ENCODE measurements at regions not wholly inside any gene's neighbourhood (a gene's known extent, or its start where the extent isn't known, plus 50 kb on each side); places are given as distances from the start of the nearest gene placed in this dataset.

- no peaks in the 10 kb centered on the region for H3K4me1 ChIP-seq (ENCODE audit: low read length)
- no peaks in the 10 kb centered on the region for H4K20me1 ChIP-seq (ENCODE audit: insufficient read depth, low read length)
- H3K4me2 ChIP-seq (ENCODE audit: low read length) = no peak overlapping the region
- H3K27me3 ChIP-seq (ENCODE audit: low read depth, low read length) = no peaks in the 10 kb centered on the region
- H3K79me2 ChIP-seq (ENCODE audit: low read length) = no peaks in the 10 kb centered on the region
- no peak overlapping the region for H3K9ac ChIP-seq (ENCODE audit: low read length)
- H2AFZ ChIP-seq (ENCODE audit: low read depth, low read length) = no peak overlapping the region
- TF ChIP-seq EZH2phosphoT487 (IDR thresholded peaks at IDR 0.05; ENCODE audit: low read depth) (no peak), CTCF (IDR thresholded peaks at IDR 0.05; ENCODE audit: low read depth, low read length) (no peak)
- no peak overlapping the region for H3K27ac ChIP-seq (ENCODE audit: low read length)
- no peaks in the 10 kb centered on the region for H3K9me3 ChIP-seq (ENCODE audit: insufficient read depth, low read length)
- H3K36me3 ChIP-seq (replicated peaks; ENCODE audit: low read depth, low read length) = no peaks in the 10 kb centered on the region
- H3K4me3 ChIP-seq (ENCODE audit: low read length) = no peak overlapping the region
These were observed 278.6 kb upstream of the AJAP1 start for GRCh38 chr1:4375812-4376211.

- no peak overlapping the region for H2AFZ ChIP-seq (ENCODE audit: low read depth, low read length)
- no peaks in the 10 kb centered on the region for H3K4me1 ChIP-seq (ENCODE audit: low read length)
- H3K9ac ChIP-seq (ENCODE audit: low read length) = no peak overlapping the region
- H4K20me1 ChIP-seq (ENCODE audit: insufficient read depth, low read length) = no peaks in the 10 kb centered on the region
- H3K4me2 ChIP-seq (ENCODE audit: low read length) = no peak overlapping the region
- TF ChIP-seq EZH2phosphoT487 (IDR thresholded peaks at IDR 0.05; ENCODE audit: low read depth) (no peak), CTCF (IDR thresholded peaks at IDR 0.05; ENCODE audit: low read depth, low read length) (no peak)
- no peaks in the 10 kb centered on the region for H3K36me3 ChIP-seq (replicated peaks; ENCODE audit: low read depth, low read length)
- H3K79me2 ChIP-seq (ENCODE audit: low read length) = no peaks in the 10 kb centered on the region
- H3K9me3 ChIP-seq (ENCODE audit: insufficient read depth, low read length) = no peaks in the 10 kb centered on the region
- H3K27ac ChIP-seq (ENCODE audit: low read length) = no peak overlapping the region
- H3K4me3 ChIP-seq (ENCODE audit: low read length) = no peak overlapping the region
- H3K27me3 ChIP-seq (ENCODE audit: low read depth, low read length) = no peaks in the 10 kb centered on the region
These were observed 274.8 kb upstream of the AJAP1 start for GRCh38 chr1:4379451-4380175.

GRCh38 chr1:4380564-4381168, 273.7 kb upstream of the AJAP1 start:
- H3K27ac ChIP-seq (ENCODE audit: low read length) = no peak overlapping the region
- H3K27me3 ChIP-seq (ENCODE audit: low read depth, low read length) = no peaks in the 10 kb centered on the region
- H3K4me1 ChIP-seq (ENCODE audit: low read length) = no peaks in the 10 kb centered on the region
- H3K9ac ChIP-seq (ENCODE audit: low read length) = no peak overlapping the region
- no peak overlapping the region for H2AFZ ChIP-seq (ENCODE audit: low read depth, low read length)
- no peak overlapping the region for H3K4me3 ChIP-seq (ENCODE audit: low read length)
- H3K36me3 ChIP-seq (replicated peaks; ENCODE audit: low read depth, low read length) = no peaks in the 10 kb centered on the region
- H3K9me3 ChIP-seq (ENCODE audit: insufficient read depth, low read length) = no peaks in the 10 kb centered on the region
- no peak overlapping the region for H3K4me2 ChIP-seq (ENCODE audit: low read length)
- no peaks in the 10 kb centered on the region for H4K20me1 ChIP-seq (ENCODE audit: insufficient read depth, low read length)
- no peaks in the 10 kb centered on the region for H3K79me2 ChIP-seq (ENCODE audit: low read length)
- no peak for TF ChIP-seq EZH2phosphoT487 (IDR thresholded peaks at IDR 0.05; ENCODE audit: low read depth)
- no peak for TF ChIP-seq CTCF (IDR thresholded peaks at IDR 0.05; ENCODE audit: low read depth, low read length)

- H3K9me3 ChIP-seq (ENCODE audit: insufficient read depth, low read length) = no peaks in the 10 kb centered on the region
- H3K9ac ChIP-seq (ENCODE audit: low read length) = no peak overlapping the region
- no peaks in the 10 kb centered on the region for H4K20me1 ChIP-seq (ENCODE audit: insufficient read depth, low read length)
- no peak overlapping the region for H3K4me2 ChIP-seq (ENCODE audit: low read length)
- no peak overlapping the region for H2AFZ ChIP-seq (ENCODE audit: low read depth, low read length)
- no peak overlapping the region for H3K27ac ChIP-seq (ENCODE audit: low read length)
- H3K27me3 ChIP-seq (ENCODE audit: low read depth, low read length) = no peaks in the 10 kb centered on the region
- no peak overlapping the region for H3K4me3 ChIP-seq (ENCODE audit: low read length)
- H3K79me2 ChIP-seq (ENCODE audit: low read length) = no peaks in the 10 kb centered on the region
- H3K36me3 ChIP-seq (replicated peaks; ENCODE audit: low read depth, low read length) = no peaks in the 10 kb centered on the region
- peaks cover 7% of the 10 kb centered on the region for H3K4me1 ChIP-seq (ENCODE audit: low read length)
- no peak for TF ChIP-seq CTCF (IDR thresholded peaks at IDR 0.05; ENCODE audit: low read depth, low read length)
- no peak for TF ChIP-seq EZH2phosphoT487 (IDR thresholded peaks at IDR 0.05; ENCODE audit: low read depth)
These were observed 261.2 kb upstream of the AJAP1 start for GRCh38 chr1:4393191-4393590.
